ENCODE measurements at regions not wholly inside any gene's neighbourhood (a gene's known extent, or its start where the extent isn't known, plus 50 kb on each side); places are given as distances from the start of the nearest gene placed in this dataset.

DNA sequence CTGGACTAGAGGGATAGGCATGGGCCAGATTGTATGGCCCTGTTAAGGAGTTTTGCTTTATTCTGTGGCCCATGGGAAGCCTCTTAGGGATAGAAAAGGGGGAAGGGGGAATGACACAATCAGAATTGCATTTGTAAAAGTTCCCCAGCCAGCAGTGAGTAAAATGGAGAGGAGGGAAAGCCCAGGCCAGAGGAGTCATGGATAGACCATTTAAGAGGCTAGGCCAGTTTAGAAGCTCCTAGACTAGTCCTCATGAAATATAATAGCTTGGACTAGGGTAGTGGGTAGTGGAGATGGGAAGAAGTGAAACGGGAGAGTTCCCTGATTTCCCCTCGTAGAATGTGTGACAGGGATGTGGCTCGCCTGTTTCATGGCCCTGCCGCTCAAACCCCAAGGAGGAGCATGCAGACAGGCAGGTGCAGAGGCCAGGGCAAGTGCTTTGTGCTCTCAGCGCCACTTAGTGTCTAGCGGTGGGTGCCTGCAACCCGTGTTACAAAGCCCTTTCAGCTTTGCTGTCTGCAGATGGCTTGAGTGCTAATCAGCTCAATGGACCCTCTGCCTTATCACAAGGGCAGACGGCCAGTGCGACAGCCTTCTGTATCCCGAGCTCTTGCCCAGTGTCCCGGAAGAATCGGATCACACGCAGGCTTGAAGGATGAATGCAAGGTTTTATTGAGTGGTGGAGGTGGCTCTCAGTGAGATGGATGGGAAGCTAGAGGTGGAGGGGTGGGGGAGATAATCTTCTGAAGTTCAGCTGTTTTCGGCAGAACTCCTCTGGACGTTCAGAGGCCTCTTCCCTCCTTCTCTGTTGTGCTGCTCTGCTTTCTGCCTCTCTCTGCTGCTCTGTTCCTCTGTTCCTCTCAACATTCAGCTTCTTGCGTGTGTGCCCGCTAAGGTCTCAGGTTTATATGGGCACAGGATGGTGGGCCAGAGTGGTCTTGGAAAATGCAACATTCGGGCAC, 141.1 kb downstream of the CEP57L1 start (continued):
- peak; percentile 47; the same call in 1 of the 2 replicates for TF ChIP-seq ETS1 (conservative IDR thresholded peaks at IDR 0.05; ENCODE audit: control insufficient read depth, low read depth, low read length)
- TF ChIP-seq ATF1 (CRISPR knock-in tag; IDR thresholded peaks at IDR 0.05): no peak
- TF ChIP-seq ATF1 (tag; IDR thresholded peaks at IDR 0.05): peak; percentile 48; the same call in 1 of the 2 replicates
- TF ChIP-seq ZNF324 (CRISPR knock-in tag; IDR thresholded peaks at IDR 0.05): no peak
- TF ChIP-seq ZNF124 (CRISPR knock-in tag; IDR thresholded peaks at IDR 0.05): no peak
- no peak for TF ChIP-seq ZBTB9 (CRISPR knock-in tag; IDR thresholded peaks at IDR 0.05)
- TF ChIP-seq PHF20 (IDR thresholded peaks at IDR 0.05; ENCODE audit: partially characterized antibody): peak; percentile 42
- TF ChIP-seq COPS2 (conservative IDR thresholded peaks at IDR 0.05): no peak
- no peak for TF ChIP-seq ZNF76 (CRISPR knock-in tag; IDR thresholded peaks at IDR 0.05; ENCODE audit: borderline replicate concordance)
- peak; percentile 66; the same call in 1 of the 2 replicates for TF ChIP-seq LCOR (CRISPR knock-in tag; IDR thresholded peaks at IDR 0.05)
- no peak for TF ChIP-seq SUPT5H (IDR thresholded peaks at IDR 0.05)
- TF ChIP-seq ADNP (tag; IDR thresholded peaks at IDR 0.05): no peak
- TF ChIP-seq HDAC3 (IDR thresholded peaks at IDR 0.05; ENCODE audit: borderline replicate concordance, partially characterized antibody): no peak
- TF ChIP-seq, protein P1, sequence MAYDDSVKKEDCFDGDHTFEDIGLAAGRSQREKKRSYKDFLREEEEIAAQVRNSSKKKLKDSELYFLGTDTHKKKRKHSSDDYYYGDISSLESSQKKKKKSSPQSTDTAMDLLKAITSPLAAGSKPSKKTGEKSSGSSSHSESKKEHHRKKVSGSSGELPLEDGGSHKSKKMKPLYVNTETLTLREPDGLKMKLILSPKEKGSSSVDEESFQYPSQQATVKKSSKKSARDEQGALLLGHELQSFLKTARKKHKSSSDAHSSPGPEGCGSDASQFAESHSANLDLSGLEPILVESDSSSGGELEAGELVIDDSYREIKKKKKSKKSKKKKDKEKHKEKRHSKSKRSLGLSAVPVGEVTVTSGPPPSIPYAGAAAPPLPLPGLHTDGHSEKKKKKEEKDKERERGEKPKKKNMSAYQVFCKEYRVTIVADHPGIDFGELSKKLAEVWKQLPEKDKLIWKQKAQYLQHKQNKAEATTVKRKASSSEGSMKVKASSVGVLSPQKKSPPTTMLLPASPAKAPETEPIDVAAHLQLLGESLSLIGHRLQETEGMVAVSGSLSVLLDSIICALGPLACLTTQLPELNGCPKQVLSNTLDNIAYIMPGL (CRISPR knock-in tag; IDR thresholded peaks at IDR 0.05): no peak
- TF ChIP-seq C11orf30 (IDR thresholded peaks at IDR 0.05; ENCODE audit: low read depth): no peak
- TF ChIP-seq ZEB2 (IDR thresholded peaks at IDR 0.05): peak; percentile 66
- TF ChIP-seq, protein P2, sequence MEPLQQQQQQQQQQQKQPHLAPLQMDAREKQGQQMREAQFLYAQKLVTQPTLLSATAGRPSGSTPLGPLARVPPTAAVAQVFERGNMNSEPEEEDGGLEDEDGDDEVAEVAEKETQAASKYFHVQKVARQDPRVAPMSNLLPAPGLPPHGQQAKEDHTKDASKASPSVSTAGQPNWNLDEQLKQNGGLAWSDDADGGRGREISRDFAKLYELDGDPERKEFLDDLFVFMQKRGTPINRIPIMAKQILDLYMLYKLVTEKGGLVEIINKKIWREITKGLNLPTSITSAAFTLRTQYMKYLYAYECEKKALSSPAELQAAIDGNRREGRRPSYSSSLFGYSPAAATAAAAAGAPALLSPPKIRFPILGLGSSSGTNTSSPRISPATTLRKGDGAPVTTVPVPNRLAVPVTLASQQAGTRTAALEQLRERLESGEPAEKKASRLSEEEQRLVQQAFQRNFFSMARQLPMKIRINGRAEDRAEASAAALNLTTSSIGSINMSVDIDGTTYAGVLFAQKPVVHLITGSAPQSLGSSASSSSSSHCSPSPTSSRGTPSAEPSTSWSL (CRISPR knock-in tag; IDR thresholded peaks at IDR 0.05; ENCODE audit: borderline replicate concordance): no peak
- TF ChIP-seq CBX1 (IDR thresholded peaks at IDR 0.05; ENCODE audit: low read depth): peak; percentile 64; the same call in 1 of the 2 replicates
- TF ChIP-seq ZNF766 (CRISPR knock-in tag; conservative IDR thresholded peaks at IDR 0.05): peak; percentile 43; the same call in 1 of the 2 replicates
- TF ChIP-seq ZNF212 (CRISPR knock-in tag; IDR thresholded peaks at IDR 0.05): peak; percentile 34; the same call in 1 of the 2 replicates
- TF ChIP-seq, protein P3, sequence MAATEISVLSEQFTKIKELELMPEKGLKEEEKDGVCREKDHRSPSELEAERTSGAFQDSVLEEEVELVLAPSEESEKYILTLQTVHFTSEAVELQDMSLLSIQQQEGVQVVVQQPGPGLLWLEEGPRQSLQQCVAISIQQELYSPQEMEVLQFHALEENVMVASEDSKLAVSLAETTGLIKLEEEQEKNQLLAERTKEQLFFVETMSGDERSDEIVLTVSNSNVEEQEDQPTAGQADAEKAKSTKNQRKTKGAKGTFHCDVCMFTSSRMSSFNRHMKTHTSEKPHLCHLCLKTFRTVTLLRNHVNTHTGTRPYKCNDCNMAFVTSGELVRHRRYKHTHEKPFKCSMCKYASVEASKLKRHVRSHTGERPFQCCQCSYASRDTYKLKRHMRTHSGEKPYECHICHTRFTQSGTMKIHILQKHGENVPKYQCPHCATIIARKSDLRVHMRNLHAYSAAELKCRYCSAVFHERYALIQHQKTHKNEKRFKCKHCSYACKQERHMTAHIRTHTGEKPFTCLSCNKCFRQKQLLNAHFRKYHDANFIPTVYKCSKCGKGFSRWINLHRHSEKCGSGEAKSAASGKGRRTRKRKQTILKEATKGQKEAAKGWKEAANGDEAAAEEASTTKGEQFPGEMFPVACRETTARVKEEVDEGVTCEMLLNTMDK (IDR thresholded peaks at IDR 0.05; ENCODE audit: borderline replicate concordance, insufficient read depth, low read depth, low read length, poor library complexity, severe bottlenecking): peak; percentile 86

Data from K562 (cell line).